Lower leg skin (tissue), 3 donors: ENCODE measurements at regions not wholly inside any gene's neighbourhood (a gene's known extent, or its start where the extent isn't known, plus 50 kb on each side); places are given as distances from the start of the nearest gene placed in this dataset.

ENCODE experiments used
- POLR2A ChIP-seq, 2 donors: fragments of 450-650 bp; IDR thresholded peaks; one replicate each; pipeline ENCODE4 v1.6.1; 2016 to 2017; ENCODE audit warnings: antibody characterized with exemption in 2 of 2, mild to moderate bottlenecking in 1 of 2, moderate library complexity in 1 of 2
- TF ChIP-seq, protein P1 (sequence below), 3 donors: fragments of 450-650 bp; IDR thresholded peaks; one replicate each; pipeline ENCODE4 v1.5.1; 2016; ENCODE audit warnings: antibody characterized with exemption in 3 of 3, mild to moderate bottlenecking in 3 of 3, moderate library complexity in 2 of 3

- TF ChIP-seq, protein P1, sequence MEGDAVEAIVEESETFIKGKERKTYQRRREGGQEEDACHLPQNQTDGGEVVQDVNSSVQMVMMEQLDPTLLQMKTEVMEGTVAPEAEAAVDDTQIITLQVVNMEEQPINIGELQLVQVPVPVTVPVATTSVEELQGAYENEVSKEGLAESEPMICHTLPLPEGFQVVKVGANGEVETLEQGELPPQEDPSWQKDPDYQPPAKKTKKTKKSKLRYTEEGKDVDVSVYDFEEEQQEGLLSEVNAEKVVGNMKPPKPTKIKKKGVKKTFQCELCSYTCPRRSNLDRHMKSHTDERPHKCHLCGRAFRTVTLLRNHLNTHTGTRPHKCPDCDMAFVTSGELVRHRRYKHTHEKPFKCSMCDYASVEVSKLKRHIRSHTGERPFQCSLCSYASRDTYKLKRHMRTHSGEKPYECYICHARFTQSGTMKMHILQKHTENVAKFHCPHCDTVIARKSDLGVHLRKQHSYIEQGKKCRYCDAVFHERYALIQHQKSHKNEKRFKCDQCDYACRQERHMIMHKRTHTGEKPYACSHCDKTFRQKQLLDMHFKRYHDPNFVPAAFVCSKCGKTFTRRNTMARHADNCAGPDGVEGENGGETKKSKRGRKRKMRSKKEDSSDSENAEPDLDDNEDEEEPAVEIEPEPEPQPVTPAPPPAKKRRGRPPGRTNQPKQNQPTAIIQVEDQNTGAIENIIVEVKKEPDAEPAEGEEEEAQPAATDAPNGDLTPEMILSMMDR (IDR thresholded peaks at IDR 0.05): no peak
- TF ChIP-seq POLR2A (IDR thresholded peaks at IDR 0.05): no peak
Measured at GRCh38 chr2:16604236-16604635, 61.4 kb downstream of the CYRIA start.
